ENCODE measurements at regions not wholly inside any gene's neighbourhood (a gene's known extent, or its start where the extent isn't known, plus 50 kb on each side); places are given as distances from the start of the nearest gene placed in this dataset.

- TF ChIP-seq TFAP4 (CRISPR knock-in tag; IDR thresholded peaks at IDR 0.05; ENCODE audit: borderline replicate concordance), result no peak
Measured at GRCh38 chr2:143830476-143830875, 689.4 kb downstream of the ZEB2 start (continued).

- Histone ChIP-seq H3K4me2 (ENCODE audit: insufficient read depth, low read length) (no peak overlapping the region), H3K36me3 (ENCODE audit: control insufficient read depth, insufficient read depth, low read length) (no peaks in the 10 kb centered on the region), H3K9ac (ENCODE audit: insufficient read depth in 1 of 2, low read depth in 2 of 2, low read length in 2 of 2) (no peak overlapping the region), H3K9me1 (ENCODE audit: control insufficient read depth, insufficient read depth, low read length) (no peaks in the 10 kb centered on the region), H3K27me3 (ENCODE audit: control insufficient read depth in 2 of 2, insufficient read depth in 2 of 2, low read length in 2 of 2) (no peaks in the 10 kb centered on the region; a peak in 1 of 5 replicates), H3K27ac (ENCODE audit: extremely low read depth, low read depth, low read length) (no peak overlapping the region), H4K20me1 (replicated peaks; ENCODE audit: control insufficient read depth, insufficient read depth, low read length) (no peaks in the 10 kb centered on the region), H3K79me2 (ENCODE audit: control insufficient read depth, insufficient read depth, low read length) (no peaks in the 10 kb centered on the region), H3K4me1 (replicated peaks in 1 of 2; ENCODE audit: control insufficient read depth in 2 of 2, insufficient read depth in 2 of 2, low read length in 2 of 2) (no peaks in the 10 kb centered on the region), H3K4me3 (no peak overlapping the region), H2AFZ (ENCODE audit: low read depth, low read length) (no peak overlapping the region), H3K9me3 (replicated peaks; ENCODE audit: control insufficient read depth, insufficient read depth, low read depth, low read length) (no peaks in the 10 kb centered on the region)
- POLR2A ChIA-PET, result interaction anchor here (1.4 kb wide), 1 partner anchor 33 kb away, joined by 4 read pairs; no protein-coding TSS in a partner anchor
- no peak for ATAC-seq
- no peak for DNase-seq (ENCODE audit: extremely low read depth in 1 of 4, low spot score in 3 of 4)
- in situ Hi-C loops (cut with MboI) (no loop called here), intact Hi-C loops (cut with micrococcal nuclease) (no loop called here)
- FAIRE-seq, result no peak
- CTCF ChIA-PET (ENCODE audit: low intra/inter-chr PET ratio), result no interaction called here
- 7% methylated on average over 3 of the region's 3 CpGs for WGBS (ENCODE audit: insufficient coverage, low coverage, missing lambda C conversion rate)
- no TSS peak for BruUV-seq (replicated peaks)
- TF ChIP-seq CTBP1 (IDR thresholded peaks at IDR 0.05; ENCODE audit: borderline replicate concordance) (no peak), JUN (IDR thresholded peaks at IDR 0.05; ENCODE audit: borderline replicate concordance, low read depth, low read length) (no peak), JUN (CRISPR knock-in tag; IDR thresholded peaks at IDR 0.05; ENCODE audit: borderline replicate concordance) (no peak), RNF219 (CRISPR knock-in tag; IDR thresholded peaks at IDR 0.05) (no peak), SMARCE1 (IDR thresholded peaks at IDR 0.05) (no peak), GTF2A2 (tag; IDR thresholded peaks at IDR 0.05) (no peak), ZBTB9 (CRISPR knock-in tag; IDR thresholded peaks at IDR 0.05) (no peak), ZNF592 (IDR thresholded peaks at IDR 0.05) (no peak), BRF2 (IDR thresholded peaks at IDR 0.05; ENCODE audit: borderline replicate concordance, insufficient read depth, insufficient read length) (no peak)
Measured at GRCh38 chr2:143828763-143829537, 691.0 kb downstream of the ZEB2 start.
